GM19395 (cell line): ENCODE measurements at regions not wholly inside any gene's neighbourhood (a gene's known extent, or its start where the extent isn't known, plus 50 kb on each side); places are given as distances from the start of the nearest gene placed in this dataset.

Experiments
- ATAC-seq: cut with Tn5 transposase; IDR thresholded peaks from one replicate; pipeline ENCODE4 v1.9.1; 2021; ENCODE audit warnings: mild to moderate bottlenecking, moderate library complexity; ENCODE audit not compliant: unreplicated experiment

- ATAC-seq: no peak
Measured at GRCh38 chr4:56209767-56210166, 177.5 kb downstream of the AASDH start.

- ATAC-seq: no peak
Measured at GRCh38 chr4:56208103-56208502, 179.2 kb downstream of the AASDH start.

GRCh38 chr4:56206258-56206657 lies 181.0 kb downstream of the AASDH start:
- ATAC-seq: no peak

- ATAC-seq: no peak
Measured at GRCh38 chr4:56200275-56200674, 187.0 kb downstream of the AASDH start.

- ATAC-seq: no peak
Measured at GRCh38 chr4:56198265-56198664, 189.0 kb downstream of the AASDH start.

GRCh38 chr4:56197387-56197786 lies 189.9 kb downstream of the AASDH start:
- ATAC-seq: no peak

- ATAC-seq: no peak
Measured at GRCh38 chr4:56195025-56195424, 192.3 kb downstream of the AASDH start.

- ATAC-seq: no peak
Measured at GRCh38 chr4:56191534-56191933, 195.8 kb downstream of the AASDH start.

- no peak for ATAC-seq
Measured at GRCh38 chr4:56187688-56188087, 199.6 kb downstream of the AASDH start.

GRCh38 chr4:56186808-56187523 lies 200.3 kb downstream of the AASDH start:
- no peak for ATAC-seq

- ATAC-seq: no peak
Measured at GRCh38 chr4:56185901-56186300, 201.4 kb downstream of the AASDH start.

- ATAC-seq: no peak
Measured at GRCh38 chr4:56184214-56184613, 203.1 kb downstream of the AASDH start.

- peak; percentile 78 for ATAC-seq
Measured at GRCh38 chr4:56183344-56183959, 203.8 kb downstream of the AASDH start.

GRCh38 chr4:56182356-56182755 lies 204.9 kb downstream of the AASDH start:
- no peak for ATAC-seq

- ATAC-seq: no peak
Measured at GRCh38 chr4:56181140-56181953, 205.9 kb downstream of the AASDH start.

- ATAC-seq: no peak
Measured at GRCh38 chr4:56169061-56169460, 218.2 kb downstream of the AASDH start.

GRCh38 chr4:56164907-56165306 lies 216.2 kb downstream of the CEP135 start:
- ATAC-seq: no peak

- no peak for ATAC-seq
Measured at GRCh38 chr4:56160636-56161035, 211.9 kb downstream of the CEP135 start.

GRCh38 chr4:56158483-56158882 lies 209.7 kb downstream of the CEP135 start:
- ATAC-seq: no peak

GRCh38 chr4:56156141-56156540 lies 207.4 kb downstream of the CEP135 start:
- ATAC-seq: no peak

GRCh38 chr4:56155432-56155831 lies 206.7 kb downstream of the CEP135 start:
- ATAC-seq: no peak

- no peak for ATAC-seq
Measured at GRCh38 chr4:56149591-56149990, 200.8 kb downstream of the CEP135 start.
